OCI-LY3 (cell line): ENCODE measurements at regions not wholly inside any gene's neighbourhood (a gene's known extent, or its start where the extent isn't known, plus 50 kb on each side); places are given as distances from the start of the nearest gene placed in this dataset.
A peak's percentile ranks its signal among the peaks of the same experiment; 100 is the strongest.

ENCODE experiments used
- H2AFZ ChIP-seq: fragments of 200-600, 300-600 bp; shearing (Covaris generic); 2 replicates; pipeline ENCODE4 v1.6.0; 2014; ENCODE audit warnings: antibody characterized with exemption, low read depth, low read length
- H3K27ac ChIP-seq: fragments of 200-600, 300-600 bp; sonication (generic); 2 replicates; pipeline ENCODE4 v1.5.1; 2014; ENCODE audit warnings: mild to moderate bottlenecking, low read length, moderate library complexity, mixed read lengths
- H3K27me3 ChIP-seq: fragments of 200-600, 300-600 bp; sonication (generic); 2 replicates; pipeline ENCODE4 v1.6.1; 2014; ENCODE audit warnings: low read depth, low read length, mixed read lengths
- H3K36me3 ChIP-seq: fragments of 200-600, 300-600 bp; sonication (generic); replicated peaks from 2 replicates; pipeline ENCODE3; 2014; ENCODE audit warnings: low read depth, low read length, mixed read lengths
- H3K4me1 ChIP-seq: fragments of 300-600, 200-600 bp; sonication (generic); 2 replicates; pipeline ENCODE4 v1.6.1; 2014; ENCODE audit warnings: low read length, mixed read lengths
- H3K4me2 ChIP-seq: fragments of 200-600, 300-600 bp; sonication (generic); 2 replicates; pipeline ENCODE4 v1.6.1; 2014; ENCODE audit warnings: low read length, mixed read lengths
- H3K4me3 ChIP-seq: fragments of 300-600, 200-600 bp; sonication (generic); 2 replicates; pipeline ENCODE4 v1.5.1; 2014; ENCODE audit warnings: antibody characterized with exemption, mild to moderate bottlenecking, low read length, moderate library complexity
- H3K79me2 ChIP-seq: fragments of 300-600, 200-600 bp; shearing (Covaris generic); 2 replicates; pipeline ENCODE4 v1.6.1; 2014; ENCODE audit warnings: mild to moderate bottlenecking, low read length, mixed read lengths
- H3K9ac ChIP-seq: fragments of 300-600, 200-600 bp; shearing (Covaris generic); 2 replicates; pipeline ENCODE4 v1.6.0; 2014; ENCODE audit warnings: mild to moderate bottlenecking, low read length, moderate library complexity
- H3K9me3 ChIP-seq: fragments of 200-600, 300-600 bp; shearing (Covaris generic); 2 replicates; pipeline ENCODE4 v1.6.1; 2014; ENCODE audit warnings: low read length, mixed read lengths; ENCODE audit not compliant: insufficient read depth
- H4K20me1 ChIP-seq: fragments of 200-600, 300-600 bp; sonication (generic); 2 replicates; pipeline ENCODE4 v1.6.1; 2016; ENCODE audit warnings: low read length, mixed read lengths; ENCODE audit not compliant: insufficient read depth
- CTCF ChIP-seq: fragments of 200-600, 300-600 bp; sonication (generic); IDR thresholded peaks from 2 replicates; pipeline ENCODE4 v1.5.1; 2014; ENCODE audit warnings: antibody characterized with exemption, low read length, low read depth
- EZH2phosphoT487 ChIP-seq: fragments of 200-600 bp; shearing (Covaris generic); IDR thresholded peaks from 2 replicates; pipeline ENCODE4 v1.6.1; 2018; ENCODE audit warnings: antibody characterized with exemption, mixed run types, low read depth

- H3K9me3 ChIP-seq, result peaks cover 4% of the 10 kb centered on the region; the same call in 1 of the 2 replicates
Measured at GRCh38 chr4:62344915-62345314, 1144.8 kb downstream of the ADGRL3 start.

GRCh38 chr4:62344474-62344873 is 1144.3 kb downstream of the ADGRL3 start:
- no peak overlapping the region for H3K4me2 ChIP-seq

More at GRCh38 chr4:62344915-62345314, 1144.8 kb downstream of the ADGRL3 start:
- no peak overlapping the region for H3K4me2 ChIP-seq
- H4K20me1 ChIP-seq, result no peaks in the 10 kb centered on the region
- no peak for TF ChIP-seq CTCF
- no peak for TF ChIP-seq EZH2phosphoT487
- no peak overlapping the region for H3K4me3 ChIP-seq
- no peaks in the 10 kb centered on the region for H3K79me2 ChIP-seq
- peak overlapping the region; percentile 73 for H2AFZ ChIP-seq
- H3K27me3 ChIP-seq, result no peaks in the 10 kb centered on the region
- peaks cover 6% of the 10 kb centered on the region; the same call in 1 of the 2 replicates for H3K4me1 ChIP-seq
- no peaks in the 10 kb centered on the region for H3K36me3 ChIP-seq
- no peak overlapping the region for H3K9ac ChIP-seq
- no peak overlapping the region for H3K27ac ChIP-seq

DNA sequence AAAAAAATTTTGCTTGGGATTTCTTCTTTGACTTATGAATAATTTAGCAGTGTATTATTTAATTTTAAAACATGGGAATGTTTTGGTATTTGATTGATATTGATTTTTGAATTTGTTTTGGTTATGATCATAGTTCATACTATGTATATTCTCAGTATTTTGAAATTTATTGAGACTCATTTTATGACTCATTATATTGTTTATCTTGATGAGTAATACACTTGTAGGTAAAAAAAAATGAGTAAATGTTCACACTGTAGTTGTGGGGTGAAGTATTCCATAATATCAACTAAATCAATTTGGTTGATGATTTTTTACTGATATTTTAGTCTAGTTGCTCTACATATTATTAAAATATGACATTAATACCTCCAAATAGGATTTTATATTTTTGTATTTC is 1142.2 kb downstream of the ADGRL3 start:
- H3K4me2 ChIP-seq, result no peak overlapping the region
- H4K20me1 ChIP-seq, result no peaks in the 10 kb centered on the region
- H3K27ac ChIP-seq, result no peak overlapping the region
- TF ChIP-seq EZH2phosphoT487, result no peak
- peaks cover 6% of the 10 kb centered on the region; the same call in 1 of the 2 replicates for H3K4me1 ChIP-seq
- H2AFZ ChIP-seq, result no peak overlapping the region
- H3K4me3 ChIP-seq, result no peak overlapping the region
- H3K9me3 ChIP-seq, result peaks cover 4% of the 10 kb centered on the region; the same call in 1 of the 2 replicates
- no peak overlapping the region for H3K9ac ChIP-seq
- no peaks in the 10 kb centered on the region for H3K79me2 ChIP-seq
- no peaks in the 10 kb centered on the region for H3K36me3 ChIP-seq
- H3K27me3 ChIP-seq, result no peaks in the 10 kb centered on the region

More at GRCh38 chr4:62344474-62344873, 1144.3 kb downstream of the ADGRL3 start:
- H3K9ac ChIP-seq, result no peak overlapping the region
- H3K36me3 ChIP-seq, result no peaks in the 10 kb centered on the region
- H3K27me3 ChIP-seq, result no peaks in the 10 kb centered on the region
- H3K4me1 ChIP-seq, result peaks cover 6% of the 10 kb centered on the region; the same call in 1 of the 2 replicates
- no peak overlapping the region for H3K27ac ChIP-seq
- H3K79me2 ChIP-seq, result no peaks in the 10 kb centered on the region
- H2AFZ ChIP-seq, result peak overlapping the region; percentile 73
- TF ChIP-seq CTCF, result no peak
- no peak for TF ChIP-seq EZH2phosphoT487
- no peak overlapping the region for H3K4me3 ChIP-seq
- peaks cover 4% of the 10 kb centered on the region; the same call in 1 of the 2 replicates for H3K9me3 ChIP-seq
- H4K20me1 ChIP-seq, result no peaks in the 10 kb centered on the region

DNA sequence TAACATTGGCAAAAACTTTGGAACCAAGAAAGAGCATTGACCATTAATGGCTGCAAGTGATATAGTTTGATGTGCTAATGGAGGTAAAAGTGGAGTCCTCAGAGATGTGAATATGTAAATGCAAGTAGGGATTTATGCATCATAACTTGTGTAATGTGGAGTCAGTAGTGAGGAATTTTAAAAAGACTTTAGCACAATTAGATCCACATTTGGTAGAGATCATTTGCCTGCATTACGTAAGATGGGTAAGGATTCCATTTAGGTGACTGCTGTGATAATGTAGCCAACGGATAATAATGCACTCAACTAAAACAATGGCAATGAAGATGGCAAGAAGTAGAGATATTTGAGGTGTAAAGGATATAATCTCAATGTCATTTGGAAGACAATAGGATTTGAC is 1128.4 kb downstream of the ADGRL3 start:
- Histone ChIP-seq H4K20me1 (no peaks in the 10 kb centered on the region), H3K4me1 (0 out of 2 replicates have a peak, but pooled peaks cover 2% of the 10 kb centered on the region), H3K9ac (no peak overlapping the region), H3K9me3 (no peaks in the 10 kb centered on the region), H3K4me3 (no peak overlapping the region), H3K27me3 (no peaks in the 10 kb centered on the region), H3K27ac (no peak overlapping the region), H3K79me2 (no peaks in the 10 kb centered on the region), H3K4me2 (no peak overlapping the region), H2AFZ (no peak overlapping the region), H3K36me3 (no peaks in the 10 kb centered on the region)
- TF ChIP-seq CTCF, result no peak
- no peak for TF ChIP-seq EZH2phosphoT487
